Femur (tissue), 1 donor: ENCODE measurements at regions not wholly inside any gene's neighbourhood (a gene's known extent, or its start where the extent isn't known, plus 50 kb on each side); places are given as distances from the start of the nearest gene placed in this dataset.
A peak's percentile ranks its signal among the peaks of the same experiment; 100 is the strongest.

Source experiments
- DNase-seq: peaks from one replicate; pipeline ENCODE4 v3.0.0-alpha.2; 2017

- DNase-seq: no peak
These were observed 157.0 kb upstream of the RND3 start for GRCh38 chr2:150644298-150645067.

GRCh38 chr2:150643114-150643725 lies 155.8 kb upstream of the RND3 start:
- DNase-seq: no peak

GRCh38 chr2:150640039-150640438 lies 152.6 kb upstream of the RND3 start:
- DNase-seq: no peak

- no peak for DNase-seq
These were observed 151.9 kb upstream of the RND3 start for GRCh38 chr2:150639383-150639782.

GRCh38 chr2:150631236-150631821 lies 143.9 kb upstream of the RND3 start:
- no peak for DNase-seq

- DNase-seq: no peak
These were observed 143.2 kb upstream of the RND3 start for GRCh38 chr2:150630587-150631235.

- DNase-seq: no peak
These were observed 140.1 kb upstream of the RND3 start for GRCh38 chr2:150627526-150627925.

GRCh38 chr2:150626934-150627411 lies 139.5 kb upstream of the RND3 start:
- no peak for DNase-seq

GRCh38 chr2:150625741-150626140 lies 138.3 kb upstream of the RND3 start:
- no peak for DNase-seq

- DNase-seq: no peak
These were observed 137.8 kb upstream of the RND3 start for GRCh38 chr2:150625303-150625702.

- peak; percentile 43 for DNase-seq
These were observed 136.5 kb upstream of the RND3 start for GRCh38 chr2:150624001-150624401.

- DNase-seq: no peak
These were observed 134.2 kb upstream of the RND3 start for GRCh38 chr2:150621526-150622213.

GRCh38 chr2:150620855-150621254 lies 133.4 kb upstream of the RND3 start:
- DNase-seq: no peak

- no peak for DNase-seq
These were observed 132.9 kb upstream of the RND3 start for GRCh38 chr2:150620416-150620815.

GRCh38 chr2:150619607-150620330 lies 132.3 kb upstream of the RND3 start:
- DNase-seq: peak; percentile 43

GRCh38 chr2:150618245-150618895 lies 130.9 kb upstream of the RND3 start:
- no peak for DNase-seq

GRCh38 chr2:150617351-150617978 lies 130.0 kb upstream of the RND3 start:
- DNase-seq: no peak

GRCh38 chr2:150612957-150613710 lies 125.7 kb upstream of the RND3 start:
- DNase-seq: no peak

GRCh38 chr2:150610670-150611279 lies 123.3 kb upstream of the RND3 start:
- peak; percentile 24 for DNase-seq
